T47D (cell line): ENCODE measurements at regions not wholly inside any gene's neighbourhood (a gene's known extent, or its start where the extent isn't known, plus 50 kb on each side); places are given as distances from the start of the nearest gene placed in this dataset.

Experiments used
- DNase-seq, 2 experiments: peaks; one replicate each; pipeline versions ENCODE4 v3.0.0 to v3.0.0-alpha.2; 2011 to 2012; ENCODE audit warnings: low read depth in 1 of 2, low spot score in 1 of 2
- JUND ChIP-seq: IDR thresholded peaks from 2 replicates; pipeline ENCODE4 v1.6.1; 2012; ENCODE audit warnings: low read depth
- in situ Hi-C: cut with HindIII; loops from 2 replicates; pipeline ENCODE4 v1.10.0; 2016; ENCODE audit warnings: low sequenced_read_pairs, low pct_unique_long_range_greater_than_20kb

DNA sequence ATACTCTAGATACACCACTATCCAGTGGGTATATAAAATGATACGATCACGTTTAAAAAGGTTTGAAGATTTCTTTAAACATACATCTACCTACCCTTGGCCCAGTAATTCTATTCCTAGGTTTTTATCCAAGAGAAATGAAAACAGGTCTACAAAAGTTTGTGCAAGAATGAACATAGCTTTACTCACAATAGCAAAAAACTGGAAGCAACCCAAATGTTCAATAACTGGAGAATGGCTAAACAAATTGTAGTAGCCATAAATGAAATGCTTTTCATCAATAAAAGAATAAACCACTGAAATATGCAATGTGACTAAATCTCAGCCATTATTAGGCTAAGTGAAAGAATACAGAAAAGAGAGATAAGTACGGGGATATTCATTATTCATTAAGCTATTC, 438.9 kb downstream of the ARHGEF28 start:
- TF ChIP-seq JUND, result no peak
- in situ Hi-C loops, result no loop called here
- no peak for DNase-seq

DNA sequence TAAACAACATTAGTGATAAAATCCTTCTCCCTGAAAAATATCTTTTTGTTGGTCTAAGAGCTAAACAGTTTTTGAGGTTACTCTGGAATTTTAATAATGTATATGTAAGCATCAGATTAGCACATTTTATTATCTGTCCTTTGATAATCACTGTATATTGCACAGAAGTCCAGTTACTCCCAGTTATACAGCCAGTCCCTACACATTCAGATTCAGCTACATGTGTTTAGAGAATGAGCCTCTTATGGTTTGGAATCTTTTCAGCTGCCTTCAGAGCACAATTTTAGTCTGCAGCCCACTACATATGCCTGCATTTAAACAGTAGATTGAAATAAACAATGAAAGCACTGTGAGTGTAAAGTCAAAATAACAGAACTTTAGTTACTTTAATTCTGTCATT, 438.2 kb downstream of the ARHGEF28 start:
- no peak for DNase-seq
- TF ChIP-seq JUND, result no peak; the same call in 1 of the 2 replicates
- in situ Hi-C loops, result no loop called here

- DNase-seq, result peak in 1 of 2 experiments; percentile 71
- no peak; the same call in 1 of the 2 replicates for TF ChIP-seq JUND
- in situ Hi-C loops, result no loop called here
Observed at GRCh38 chr5:74063821-74064220, 437.8 kb downstream of the ARHGEF28 start.

DNA sequence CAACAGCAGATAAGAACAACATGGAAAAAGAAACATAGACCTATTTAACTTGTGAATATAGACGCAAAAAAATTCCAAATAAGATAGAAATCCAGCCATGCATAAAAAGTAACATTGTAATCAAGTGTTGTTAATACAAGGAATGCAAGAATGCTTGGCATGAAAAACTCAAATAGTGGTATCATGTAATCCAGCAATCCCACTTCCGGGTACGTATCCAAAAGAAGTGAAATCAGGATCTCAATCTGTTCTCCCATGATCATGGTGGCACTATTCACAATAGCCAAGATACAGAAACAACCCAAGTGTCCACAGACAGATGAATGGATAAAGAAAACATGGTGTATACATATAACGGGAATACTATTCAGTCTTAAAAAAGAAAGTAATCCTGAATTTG, 437.4 kb downstream of the ARHGEF28 start:
- DNase-seq, result peak in 1 of 2 experiments; percentile 36
- no peak; the same call in 1 of the 2 replicates for TF ChIP-seq JUND
- in situ Hi-C loops, result no loop called here

- in situ Hi-C loops, result no loop called here
- DNase-seq, result no peak
- no peak for TF ChIP-seq JUND
Observed at GRCh38 chr5:74061292-74061691, 435.3 kb downstream of the ARHGEF28 start.

DNA sequence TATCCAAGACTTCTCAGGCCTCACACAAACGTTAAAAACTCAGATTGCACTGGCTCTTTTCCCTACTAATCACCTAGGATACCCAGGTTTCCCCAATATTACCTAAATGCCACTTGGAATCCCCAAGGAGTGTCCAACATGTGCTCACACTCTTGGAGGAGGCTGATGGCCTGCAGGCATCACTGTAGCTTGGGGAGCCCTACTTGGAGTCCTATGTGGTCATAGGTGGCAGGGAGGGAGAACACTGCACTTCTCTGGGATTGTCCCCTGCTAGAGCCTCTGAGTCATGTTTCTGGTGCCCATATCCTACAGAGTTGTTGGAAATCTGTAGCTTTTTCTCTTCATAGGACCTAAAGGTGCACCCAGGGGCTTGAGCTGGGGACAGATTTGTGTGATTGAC, 433.7 kb downstream of the ARHGEF28 start:
- in situ Hi-C loops, result no loop called here
- no peak for DNase-seq
- TF ChIP-seq JUND, result no peak

GRCh38 chr5:74056789-74057164, 430.8 kb downstream of the ARHGEF28 start:
- TF ChIP-seq JUND, result no peak
- in situ Hi-C loops, result no loop called here
- peak; percentile 21 to 74 for DNase-seq

GRCh38 chr5:74056107-74056788, 430.3 kb downstream of the ARHGEF28 start:
- no peak for TF ChIP-seq JUND
- in situ Hi-C loops, result no loop called here
- DNase-seq, result no peak

DNA sequence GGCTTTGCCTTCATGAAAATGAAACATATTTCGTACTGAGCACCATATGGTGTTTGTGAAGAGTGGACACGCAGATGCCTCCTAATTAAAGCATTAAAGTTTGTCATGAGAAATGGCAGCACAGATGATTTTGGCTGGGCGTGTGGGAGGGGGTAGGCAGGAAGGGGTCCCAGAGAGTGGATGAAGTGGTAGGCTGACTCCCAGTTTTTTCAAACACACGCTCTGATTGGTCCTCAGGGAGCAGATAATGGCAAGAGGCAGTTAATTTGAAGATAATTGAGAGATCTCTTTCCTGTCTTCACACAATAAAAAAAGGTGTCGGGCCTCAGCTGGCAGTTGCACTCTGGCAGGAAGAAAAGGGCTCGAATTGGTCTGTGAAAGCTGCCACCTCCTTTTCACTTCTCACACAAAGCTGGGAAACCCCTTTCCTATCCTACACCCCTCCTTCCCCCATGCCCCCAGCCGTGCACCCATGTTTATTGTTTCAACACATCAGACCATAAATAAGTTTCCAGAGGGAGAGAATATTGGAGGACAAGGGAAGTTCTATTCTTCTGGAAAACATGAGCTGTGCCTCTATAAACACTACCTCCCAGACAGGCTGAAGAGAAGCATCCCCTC, 429.6 kb downstream of the ARHGEF28 start:
- in situ Hi-C loops, result no loop called here
- no peak for DNase-seq
- TF ChIP-seq JUND, result no peak

DNA sequence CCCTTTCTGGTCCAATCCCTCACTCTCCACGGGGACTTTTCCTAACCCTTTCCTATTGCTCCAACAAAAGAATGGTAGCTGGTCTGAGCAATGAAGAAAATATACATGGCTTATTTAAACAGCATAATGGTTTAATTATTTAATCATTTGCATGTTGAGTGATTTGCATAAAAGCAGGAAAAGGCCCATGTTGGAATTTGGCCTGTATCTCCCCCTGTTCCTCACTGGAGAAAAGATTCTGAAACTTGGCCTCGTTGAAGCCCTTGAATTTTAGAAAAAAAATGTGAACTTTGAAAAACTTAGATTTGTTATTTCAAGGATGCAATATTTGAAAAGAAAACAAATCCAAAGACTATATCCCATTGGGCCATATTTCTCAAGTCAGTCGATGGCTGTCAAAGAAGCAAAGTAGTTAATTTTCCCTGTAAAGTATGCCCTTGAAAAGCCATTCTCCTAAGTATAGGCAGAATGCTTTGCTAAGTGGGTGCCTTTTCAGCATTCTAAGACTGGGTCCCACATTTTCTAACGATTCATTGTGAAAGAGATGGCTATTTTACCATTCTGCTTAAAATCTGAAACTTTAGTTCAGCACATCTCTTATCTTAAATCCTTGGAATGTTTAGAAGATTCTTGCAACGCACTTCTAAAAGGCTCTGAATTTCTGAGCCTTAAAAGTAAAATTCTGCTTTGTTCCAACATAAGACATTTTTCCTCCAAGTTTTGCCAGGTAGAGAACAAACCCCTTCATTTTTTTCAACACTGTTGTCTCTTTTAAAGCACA, 428.8 kb downstream of the ARHGEF28 start:
- no peak for DNase-seq
- no peak for TF ChIP-seq JUND
- in situ Hi-C loops, result no loop called here

DNA sequence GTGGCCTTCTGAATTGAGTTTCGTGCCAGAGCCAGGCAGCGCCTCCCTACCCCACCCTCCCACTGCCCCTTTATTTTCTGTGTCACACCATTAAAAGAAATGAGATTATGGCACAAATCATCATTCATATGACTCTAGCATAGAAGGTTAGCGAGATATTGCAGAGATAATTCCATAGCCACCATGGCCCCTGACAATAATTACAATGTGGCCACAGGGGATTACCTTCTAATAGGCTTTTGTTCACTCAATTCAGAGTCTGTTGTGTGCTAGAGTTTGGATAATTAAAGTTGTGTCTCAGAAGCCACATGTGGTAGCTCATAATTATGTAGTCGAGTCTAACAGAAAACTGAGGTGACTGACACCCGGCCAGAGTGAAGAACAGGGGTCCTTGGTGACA, 428.1 kb downstream of the ARHGEF28 start:
- in situ Hi-C loops, result no loop called here
- no peak for DNase-seq
- no peak for TF ChIP-seq JUND

- in situ Hi-C loops, result no loop called here
- DNase-seq, result no peak
- no peak for TF ChIP-seq JUND
Observed at GRCh38 chr5:74052441-74053221, 426.6 kb downstream of the ARHGEF28 start.
